Natural killer cell (primary cell): ENCODE measurements at regions not wholly inside any gene's neighbourhood (a gene's known extent, or its start where the extent isn't known, plus 50 kb on each side); places are given as distances from the start of the nearest gene placed in this dataset.

Experiments
- ATAC-seq, 3 donors: fragments of 150-1000 bp in 2 of 3; fragments of 200-7000 bp in 1 of 3; cut with Tn5 transposase; 1 replicate in 1 of 3; 2 replicates in 2 of 3; pipeline ENCODE4 v1.10.0; 2021; ENCODE audit warnings: mild to moderate bottlenecking in 2 of 3, moderate library complexity in 2 of 3
- DNase-seq, 2 donors: peaks; one replicate each; pipeline versions ENCODE4 v3.0.0 to v3.0.0-alpha.2; 2013 to 2021; ENCODE audit warnings: mixed read lengths in 1 of 2
- H3K27ac ChIP-seq: one replicate; pipeline ENCODE4 v1.5.1; 2013; ENCODE audit warnings: mild to moderate bottlenecking, low read length
- H3K27me3 ChIP-seq: one replicate; pipeline ENCODE4 v1.6.1; 2013; ENCODE audit warnings: low read length; ENCODE audit not compliant: control insufficient read depth, insufficient read depth
- H3K36me3 ChIP-seq: one replicate; pipeline ENCODE4 v1.6.1; 2013; ENCODE audit warnings: low read length; ENCODE audit not compliant: control insufficient read depth, insufficient read depth
- H3K4me1 ChIP-seq: one replicate; pipeline ENCODE4 v1.6.1; 2013; ENCODE audit warnings: low read length; ENCODE audit not compliant: control insufficient read depth, insufficient read depth
- H3K4me3 ChIP-seq: one replicate; pipeline ENCODE4 v1.5.1; 2013; ENCODE audit warnings: low read length
- H3K9me3 ChIP-seq: one replicate; pipeline ENCODE4 v1.6.1; 2013; ENCODE audit warnings: low read length; ENCODE audit not compliant: control insufficient read depth, insufficient read depth
- H3K27ac Mint-ChIP-seq, 2 donors: one replicate each; pipeline ENCODE4 v1.8.0; 2022; ENCODE audit warnings: mild to moderate bottlenecking in 2 of 2, mixed read lengths in 2 of 2, moderate library complexity in 1 of 2
- H3K27me3 Mint-ChIP-seq, 2 donors: one replicate each; pipeline ENCODE4 v1.8.0; 2022; ENCODE audit warnings: low read depth in 2 of 2, mixed read lengths in 2 of 2
- H3K36me3 Mint-ChIP-seq: one replicate; pipeline ENCODE4 v1.8.0; 2022; ENCODE audit warnings: mixed read lengths
- H3K4me1 Mint-ChIP-seq, 2 donors: one replicate each; pipeline ENCODE4 v1.8.0; 2022; ENCODE audit warnings: mixed read lengths in 2 of 2
- H3K4me3 Mint-ChIP-seq: one replicate; pipeline ENCODE4 v1.8.0; 2022; ENCODE audit warnings: mild to moderate bottlenecking, moderate library complexity, mixed read lengths
- H3K9me3 Mint-ChIP-seq, 2 donors: one replicate each; pipeline ENCODE4 v1.8.0; 2022; ENCODE audit warnings: mixed read lengths in 2 of 2
- CTCF ChIP-seq: fragments of 200-600 bp; IDR thresholded peaks from one replicate; pipeline ENCODE4 v1.8.0; 2022; ENCODE audit warnings: antibody characterized with exemption
- WGBS: methylation state at CpG from one replicate; pipeline ENCODE4 v1.1.7; 2013; ENCODE audit warnings: missing lambda C conversion rate; ENCODE audit not compliant: insufficient coverage; 5-methylcytosine and 5-hydroxymethylcytosine counted together
- intact Hi-C: fragments of 100-400 bp; cut with micrococcal nuclease; formaldehyde crosslinking; loops from one replicate; pipeline ENCODE4 v1.14.2; 2022

- Histone ChIP-seq H3K27me3 (no peaks in the 10 kb centered on the region), H3K9me3 (no peaks in the 10 kb centered on the region), H3K36me3 (no peaks in the 10 kb centered on the region), H3K4me3 (no peak overlapping the region), H3K4me1 (no peaks in the 10 kb centered on the region), H3K27ac (no peak overlapping the region)
- H3K4me1 Mint-ChIP-seq: no peaks in the 10 kb centered on the region
- peaks cover 11 to 19% of the 10 kb centered on the region in 2 donors for H3K27me3 Mint-ChIP-seq
- H3K4me3 Mint-ChIP-seq: no peak overlapping the region
- intact Hi-C loops: no loop called here
- no peak for TF ChIP-seq CTCF
- no peaks in the 10 kb centered on the region for H3K36me3 Mint-ChIP-seq
- ATAC-seq: no peak
- WGBS: 65% methylated on average over 2 of the region's 4 CpGs
- no peak overlapping the region for H3K27ac Mint-ChIP-seq
- peaks cover 6 to 7% of the 10 kb centered on the region in 2 donors for H3K9me3 Mint-ChIP-seq
- DNase-seq: no peak
These were observed 466.4 kb downstream of the MED13L start for GRCh38 chr12:115811045-115811444.

- no peak for TF ChIP-seq CTCF
- peaks cover 6 to 7% of the 10 kb centered on the region in 2 donors for H3K9me3 Mint-ChIP-seq
- H3K27me3 Mint-ChIP-seq: peaks cover 11 to 20% of the 10 kb centered on the region in 2 donors
- no peaks in the 10 kb centered on the region for H3K36me3 ChIP-seq
- no peaks in the 10 kb centered on the region for H3K27me3 ChIP-seq
- H3K4me1 Mint-ChIP-seq: no peaks in the 10 kb centered on the region
- no peak overlapping the region for H3K27ac ChIP-seq
- ATAC-seq (no peak), DNase-seq (no peak)
- H3K4me3 ChIP-seq: no peak overlapping the region
- H3K27ac Mint-ChIP-seq: no peak overlapping the region
- no peak overlapping the region for H3K4me3 Mint-ChIP-seq
- no peaks in the 10 kb centered on the region for H3K36me3 Mint-ChIP-seq
- H3K9me3 ChIP-seq: no peaks in the 10 kb centered on the region
- H3K4me1 ChIP-seq: no peaks in the 10 kb centered on the region
- 72% methylated on average over 13 of the region's 13 CpGs for WGBS
- intact Hi-C loops: no loop called here
These were observed 467.2 kb downstream of the MED13L start for GRCh38 chr12:115810122-115810901.

- no peak for ATAC-seq
- WGBS: 64% methylated on average over 3 of the region's 3 CpGs
- TF ChIP-seq CTCF: no peak
- no peak for DNase-seq
- Histone ChIP-seq H3K4me1 (no peaks in the 10 kb centered on the region), H3K4me3 (no peak overlapping the region), H3K36me3 (no peaks in the 10 kb centered on the region), H3K27ac (no peak overlapping the region), H3K9me3 (no peaks in the 10 kb centered on the region), H3K27me3 (no peaks in the 10 kb centered on the region)
- H3K27ac Mint-ChIP-seq: no peak overlapping the region
- no peaks in the 10 kb centered on the region for H3K4me1 Mint-ChIP-seq
- peaks cover 7 to 12% of the 10 kb centered on the region in 2 donors for H3K27me3 Mint-ChIP-seq
- H3K9me3 Mint-ChIP-seq: peaks cover 0 to 2% of the 10 kb centered on the region in 2 donors
- intact Hi-C loops: no loop called here
- H3K4me3 Mint-ChIP-seq: no peak overlapping the region
- no peaks in the 10 kb centered on the region for H3K36me3 Mint-ChIP-seq
These were observed 471.5 kb downstream of the MED13L start for GRCh38 chr12:115806000-115806399.

- peaks cover 0 to 11% of the 10 kb centered on the region in 2 donors for H3K27me3 Mint-ChIP-seq
- 93% methylated on average over 2 of the region's 3 CpGs for WGBS
- H3K27ac Mint-ChIP-seq: no peak overlapping the region
These were observed 474.7 kb downstream of the MED13L start for GRCh38 chr12:115802767-115803166.

More at GRCh38 chr12:115802767-115803166, 474.7 kb downstream of the MED13L start:
- Histone ChIP-seq H3K36me3 (no peaks in the 10 kb centered on the region), H3K9me3 (no peaks in the 10 kb centered on the region), H3K4me1 (no peaks in the 10 kb centered on the region), H3K27me3 (no peaks in the 10 kb centered on the region), H3K4me3 (no peak overlapping the region), H3K27ac (no peak overlapping the region)
- intact Hi-C loops: no loop called here
- DNase-seq: no peak
- H3K36me3 Mint-ChIP-seq: no peaks in the 10 kb centered on the region
- no peak overlapping the region for H3K4me3 Mint-ChIP-seq
- H3K4me1 Mint-ChIP-seq: no peaks in the 10 kb centered on the region
- ATAC-seq: no peak
- no peaks in the 10 kb centered on the region for H3K9me3 Mint-ChIP-seq
- no peak for TF ChIP-seq CTCF
